HEK293 (cell line): ENCODE measurements at regions not wholly inside any gene's neighbourhood (a gene's known extent, or its start where the extent isn't known, plus 50 kb on each side); places are given as distances from the start of the nearest gene placed in this dataset.

Experiments
- CTCF ChIA-PET: fragments of 350-600 bp; formaldehyde crosslinking; extraction: SDS; loops from one replicate; lab custom pipeline; 2021; ENCODE audit warnings: antibody characterized with exemption; lab: Yijun Ruan, JAX
- POLR2A ChIA-PET: fragments of 300-600 bp; formaldehyde crosslinking; extraction: SDS; loops from one replicate; lab custom pipeline; 2020; ENCODE audit warnings: antibody characterized with exemption, inconsistent platforms; lab: Yijun Ruan, JAX
- H3K27ac ChIP-seq: fragments of 200-500 bp; sonication (Bioruptor generic); 2 replicates; pipeline ENCODE4 v1.5.1; 2014; ENCODE audit warnings: low read depth, low read length, control low read depth, inconsistent platforms; ENCODE audit errors: extremely low read depth
- H3K36me3 ChIP-seq, 2 experiments: fragments of 200-500 bp in 1 of 2; sonication (Bioruptor generic) in 1 of 2; 1 replicate in 1 of 2; 2 replicates in 1 of 2; pipeline ENCODE4 v1.5.1; 2014 to 2017; ENCODE audit warnings: inconsistent platforms in 2 of 2, low read length in 2 of 2; ENCODE audit not compliant: control insufficient read depth in 2 of 2, insufficient read depth in 1 of 2
- H3K4me1 ChIP-seq: fragments of 200-500 bp; sonication (Bioruptor generic); 2 replicates; pipeline ENCODE4 v1.5.1; 2014; ENCODE audit warnings: mild to moderate bottlenecking, low read length, inconsistent platforms; ENCODE audit not compliant: control insufficient read depth, insufficient read depth
- H3K4me3 ChIP-seq: 2 replicates; pipeline ENCODE4 v1.5.1; 2011; ENCODE audit warnings: low read depth, mild to moderate bottlenecking, control low read depth, low read length, moderate library complexity
- H3K9me3 ChIP-seq: fragments of 200-500 bp; sonication (Bioruptor generic); 2 replicates; pipeline ENCODE4 v1.5.1; 2014; ENCODE audit warnings: low read depth, low read length, inconsistent platforms; ENCODE audit not compliant: control insufficient read depth, insufficient read depth
- HIC1 ChIP-seq: fragments of 450-650 bp; formaldehyde crosslinking; IDR thresholded peaks from 2 replicates; pipeline ENCODE4 v1.5.1; 2016; ENCODE audit warnings: missing biosample characterization, missing genetic modification characterization
- PRDM1 ChIP-seq: fragments of 450-650 bp; formaldehyde crosslinking; IDR thresholded peaks from 2 replicates; pipeline ENCODE4; 2016; ENCODE audit warnings: missing biosample characterization, missing genetic modification characterization
- PRDM2 ChIP-seq: fragments of 450-650 bp; formaldehyde crosslinking; IDR thresholded peaks from 2 replicates; pipeline ENCODE4 v1.5.1; 2016; ENCODE audit warnings: missing biosample characterization, missing genetic modification characterization, borderline replicate concordance
- SCRT1 ChIP-seq: fragments of 450-650 bp; formaldehyde crosslinking; IDR thresholded peaks from 2 replicates; pipeline ENCODE4 v1.5.1; 2016; ENCODE audit warnings: missing biosample characterization, missing genetic modification characterization, borderline replicate concordance
- SETDB1 ChIP-seq: IDR thresholded peaks from one replicate; pipeline ENCODE4 v1.6.1; 2017; ENCODE audit warnings: mild to moderate bottlenecking, low read length, moderate library complexity, mixed read lengths; ENCODE audit not compliant: insufficient read length
- TCF7L2 ChIP-seq: IDR thresholded peaks from 2 replicates; pipeline ENCODE4 v1.6.1; 2011; ENCODE audit warnings: low read depth, mild to moderate bottlenecking, inconsistent platforms, low read length, moderate library complexity, borderline replicate concordance
- ZBTB17 ChIP-seq: fragments of 450-650 bp; formaldehyde crosslinking; IDR thresholded peaks from 2 replicates; pipeline ENCODE4 v1.5.1; 2016; ENCODE audit warnings: missing biosample characterization, missing genetic modification characterization
- ZBTB44 ChIP-seq: fragments of 450-650 bp; IDR thresholded peaks from 2 replicates; pipeline ENCODE4 v1.5.1; 2018; ENCODE audit warnings: missing biosample characterization, mild to moderate bottlenecking, missing genetic modification characterization
- ZBTB7A ChIP-seq: fragments of 450-650 bp; formaldehyde crosslinking; IDR thresholded peaks from 2 replicates; pipeline ENCODE4 v1.5.1; 2016; ENCODE audit warnings: low read depth, missing biosample characterization, missing genetic modification characterization
- ZFHX2 ChIP-seq: fragments of 450-650 bp; formaldehyde crosslinking; conservative IDR thresholded peaks from 2 replicates; pipeline ENCODE4 v1.5.1; 2016; ENCODE audit warnings: missing biosample characterization, missing genetic modification characterization
- ZNF16 ChIP-seq: fragments of 450-650 bp; formaldehyde crosslinking; IDR thresholded peaks from 2 replicates; pipeline ENCODE4 v1.5.1; 2016; ENCODE audit warnings: low read depth, missing biosample characterization, missing genetic modification characterization
- ZNF211 ChIP-seq: fragments of 450-650 bp; formaldehyde crosslinking; IDR thresholded peaks from 2 replicates; pipeline ENCODE4 v1.5.1; 2016; ENCODE audit warnings: low read depth, missing biosample characterization, missing genetic modification characterization
- ZNF223 ChIP-seq: fragments of 450-650 bp; formaldehyde crosslinking; IDR thresholded peaks from 2 replicates; pipeline ENCODE4 v1.5.1; 2016; ENCODE audit warnings: missing biosample characterization, missing genetic modification characterization
- ZNF24 ChIP-seq: fragments of 450-650 bp; formaldehyde crosslinking; IDR thresholded peaks from 2 replicates; pipeline ENCODE4 v1.5.1; 2016; ENCODE audit warnings: missing biosample characterization, missing genetic modification characterization
- ZNF292 ChIP-seq: fragments of 450-650 bp; formaldehyde crosslinking; IDR thresholded peaks from 2 replicates; pipeline ENCODE4 v1.5.1; 2016; ENCODE audit warnings: low read depth, missing biosample characterization, missing genetic modification characterization, borderline replicate concordance
- ZNF311 ChIP-seq: fragments of 450-650 bp; formaldehyde crosslinking; IDR thresholded peaks from 2 replicates; pipeline ENCODE4 v1.5.1; 2017; ENCODE audit warnings: missing biosample characterization, missing genetic modification characterization, borderline replicate concordance
- ZNF391 ChIP-seq: fragments of 450-650 bp; formaldehyde crosslinking; IDR thresholded peaks from 2 replicates; pipeline ENCODE4 v1.5.1; 2016; ENCODE audit warnings: low read depth, missing biosample characterization, missing genetic modification characterization, borderline replicate concordance
- ZNF394 ChIP-seq: fragments of 450-650 bp; formaldehyde crosslinking; IDR thresholded peaks from 2 replicates; pipeline ENCODE4 v1.5.1; 2016; ENCODE audit warnings: missing biosample characterization, missing genetic modification characterization, mild to moderate bottlenecking, moderate library complexity, borderline replicate concordance
- ZNF529 ChIP-seq: fragments of 450-650 bp; formaldehyde crosslinking; IDR thresholded peaks from 2 replicates; pipeline ENCODE4 v1.5.1; 2017; ENCODE audit warnings: missing genetic modification characterization, missing biosample characterization; ENCODE audit not compliant: insufficient replicate concordance
- ZNF530 ChIP-seq: fragments of 450-650 bp; formaldehyde crosslinking; IDR thresholded peaks from 2 replicates; pipeline ENCODE4 v1.5.1; 2016; ENCODE audit warnings: low read depth, missing biosample characterization, missing genetic modification characterization
- ZNF704 ChIP-seq: fragments of 450-650 bp; formaldehyde crosslinking; IDR thresholded peaks from 2 replicates; pipeline ENCODE4 v1.5.1; 2016; ENCODE audit warnings: missing biosample characterization, missing genetic modification characterization
- ZNF785 ChIP-seq: fragments of 450-650 bp; formaldehyde crosslinking; IDR thresholded peaks from 2 replicates; pipeline ENCODE4 v1.5.1; 2016; ENCODE audit warnings: missing biosample characterization, missing genetic modification characterization
- ZNF792 ChIP-seq: fragments of 450-650 bp; formaldehyde crosslinking; IDR thresholded peaks from 2 replicates; pipeline ENCODE4 v1.5.1; 2016; ENCODE audit warnings: missing biosample characterization, missing genetic modification characterization

GRCh38 chr11:23840872-23841271 lies 656.0 kb upstream of the LUZP2 start (continued):
- peak; percentile 80; the same call in 1 of the 2 replicates for TF ChIP-seq ZNF394 (tag by site-specific recombination)
- TF ChIP-seq ZNF16 (tag by site-specific recombination): no peak
- TF ChIP-seq ZNF391 (tag by site-specific recombination): no peak
- TF ChIP-seq ZNF211 (tag by site-specific recombination): no peak
- TF ChIP-seq TCF7L2: no peak
- TF ChIP-seq ZNF292 (tag by site-specific recombination): 0 out of 2 replicates have a peak, but pooled peaks have one; percentile 30

- ChIA-PET POLR2A (no interaction called here), CTCF (interaction anchor here (0.7 kb wide), 1 partner anchor 637 kb away, joined by 3 read pairs; no protein-coding TSS in a partner anchor)
- H3K4me3 ChIP-seq: no peak overlapping the region
- TF ChIP-seq ZNF529 (no peak), ZBTB44 (no peak), HIC1 (no peak), TCF7L2 (no peak), ZFHX2 (no peak)
- H3K36me3 ChIP-seq: no peaks in the 10 kb centered on the region
- no peaks in the 10 kb centered on the region for H3K4me1 ChIP-seq
- H3K27ac ChIP-seq: no peak overlapping the region
- H3K9me3 ChIP-seq: no peaks in the 10 kb centered on the region
These were observed 649.9 kb upstream of the LUZP2 start for GRCh38 chr11:23846902-23847422.

- Histone ChIP-seq H3K4me3 (no peak overlapping the region), H3K9me3 (no peaks in the 10 kb centered on the region), H3K27ac (no peak overlapping the region), H3K4me1 (no peaks in the 10 kb centered on the region), H3K36me3 (no peaks in the 10 kb centered on the region)
- ChIA-PET CTCF (interaction anchor here (0.7 kb wide), 1 partner anchor 179 kb away, joined by 3 read pairs; no protein-coding TSS in a partner anchor), POLR2A (no interaction called here)
- TF ChIP-seq ZNF530 (tag by site-specific recombination): no peak
- no peak for TF ChIP-seq ZNF785 (tag by site-specific recombination)
- no peak for TF ChIP-seq ZNF24 (tag by site-specific recombination)
- no peak for TF ChIP-seq ZBTB7A (tag by site-specific recombination)
- no peak for TF ChIP-seq PRDM2 (tag by site-specific recombination)
- TF ChIP-seq SCRT1 (tag by site-specific recombination): no peak
- TF ChIP-seq ZNF223: no peak
- no peak for TF ChIP-seq ZBTB17 (tag by site-specific recombination)
- no peak for TF ChIP-seq ZNF792
- TF ChIP-seq PRDM1 (tag by site-specific recombination): no peak
- TF ChIP-seq ZNF292 (tag by site-specific recombination): no peak
- no peak for TF ChIP-seq SETDB1
- TF ChIP-seq ZNF704 (tag by site-specific recombination): no peak
- TF ChIP-seq ZNF311: no peak
These were observed 645.6 kb upstream of the LUZP2 start for GRCh38 chr11:23851216-23851615.
